Sigmoid colon (tissue), 6 donors: ENCODE measurements at regions not wholly inside any gene's neighbourhood (a gene's known extent, or its start where the extent isn't known, plus 50 kb on each side); places are given as distances from the start of the nearest gene placed in this dataset.

ENCODE experiments used
- DNase-seq: peaks from one replicate; pipeline ENCODE4 v3.0.0-alpha.2; 2019
- H3K27ac ChIP-seq, 4 donors: fragments of 200-600 bp; sonication (generic); one replicate each; pipeline ENCODE4 v1.5.1; 2016 to 2019; ENCODE audit warnings: mild to moderate bottlenecking in 1 of 4
- H3K27me3 ChIP-seq, 3 donors: fragments of 200-600 bp; sonication (generic); one replicate each; pipeline ENCODE4 v1.5.1; 2019; ENCODE audit warnings: mild to moderate bottlenecking in 1 of 3
- H3K36me3 ChIP-seq, 4 donors: fragments of 200-600 bp; sonication (generic); one replicate each; pipeline ENCODE4 v1.5.1; 2016 to 2019
- H3K4me1 ChIP-seq, 4 donors: fragments of 200-600 bp; sonication (generic); one replicate each; pipeline ENCODE4 v1.5.1; 2017 to 2019
- H3K4me3 ChIP-seq, 4 donors: fragments of 200-600 bp; sonication (generic); one replicate each; pipeline ENCODE4 v1.5.1; 2017 to 2019; ENCODE audit warnings: mild to moderate bottlenecking in 2 of 4, moderate library complexity in 1 of 4
- H3K9me3 ChIP-seq, 4 donors: fragments of 200-600 bp in 3 of 4; sonication (generic) in 3 of 4; one replicate each; pipeline versions ENCODE4 v1.5.1 to v1.6.1; 2013 to 2019
- CTCF ChIP-seq, 4 experiments: fragments of 450-650 bp in 3 of 4; fragments of 200-600 bp in 1 of 4; IDR thresholded peaks; one replicate each; pipeline ENCODE4 v1.5.1; 2016 to 2019; ENCODE audit warnings: antibody characterized with exemption in 4 of 4, mild to moderate bottlenecking in 3 of 4, moderate library complexity in 2 of 4
- EP300 ChIP-seq, 4 donors: sonication (generic); formaldehyde crosslinking; IDR thresholded peaks; one replicate each; pipeline ENCODE4 v1.6.1; 2017; ENCODE audit warnings: antibody characterized with exemption in 4 of 4
- POLR2A ChIP-seq, 2 donors: fragments of 450-650 bp; IDR thresholded peaks; one replicate each; pipeline ENCODE4 v1.6.1; 2016; ENCODE audit warnings: antibody characterized with exemption in 2 of 2, mild to moderate bottlenecking in 2 of 2, moderate library complexity in 2 of 2
- POLR2AphosphoS5 ChIP-seq, 4 donors: sonication (generic); formaldehyde crosslinking; IDR thresholded peaks; one replicate each; pipeline ENCODE4 v1.6.1; 2017; ENCODE audit warnings: antibody characterized with exemption in 4 of 4
- WGBS, 2 donors: extraction: QIAGEN DNeasy Blood & Tissue Kit; methylation state at CpG; one replicate each; pipeline ENCODE4 v1.1.7; 2013; 5-methylcytosine and 5-hydroxymethylcytosine counted together
- intact Hi-C: fragments of 100-400 bp; cut with DNase I; formaldehyde crosslinking; loops from one replicate; pipeline ENCODE4 v1.15.1; 2023
- donor health status: healthy with polysubstance abuse.
- donor health status: healthy.

GRCh38 chr18:27824841-27825681, 351.9 kb downstream of the CDH2 start:
- H3K36me3 ChIP-seq = no peaks in the 10 kb centered on the region
- no peaks in the 10 kb centered on the region for H3K4me1 ChIP-seq
- DNase-seq = no peak
- TF ChIP-seq EP300 (IDR thresholded peaks at IDR 0.05) = no peak
- TF ChIP-seq POLR2A (IDR thresholded peaks at IDR 0.05) = no peak
- TF ChIP-seq CTCF (IDR thresholded peaks at IDR 0.05) = no peak
- no peak for TF ChIP-seq POLR2AphosphoS5 (IDR thresholded peaks at IDR 0.05)
- no peak overlapping the region for H3K4me3 ChIP-seq
- H3K27ac ChIP-seq = no peak overlapping the region
- 77 to 79% methylated on average over 5 of the region's 5 CpGs for whole genome bisulfite sequencing, 2 donors
- H3K9me3 ChIP-seq = no peaks in the 10 kb centered on the region
- intact Hi-C loops = no loop called here
- no peaks in the 10 kb centered on the region for H3K27me3 ChIP-seq

GRCh38 chr18:27824275-27824674, 352.7 kb downstream of the CDH2 start:
- DNase-seq = no peak
- no peaks in the 10 kb centered on the region for H3K4me1 ChIP-seq
- intact Hi-C loops = no loop called here
- H3K4me3 ChIP-seq = no peak overlapping the region
- no peak overlapping the region for H3K27ac ChIP-seq
- H3K27me3 ChIP-seq = no peaks in the 10 kb centered on the region
- TF ChIP-seq POLR2A (IDR thresholded peaks at IDR 0.05) (no peak), CTCF (IDR thresholded peaks at IDR 0.05) (no peak), EP300 (IDR thresholded peaks at IDR 0.05) (no peak), POLR2AphosphoS5 (IDR thresholded peaks at IDR 0.05) (no peak)
- WGBS, 2 donors = 76 to 82% methylated on average over 4 of the region's 4 CpGs
- H3K9me3 ChIP-seq = no peaks in the 10 kb centered on the region
- H3K36me3 ChIP-seq = no peaks in the 10 kb centered on the region

- H3K27ac ChIP-seq = no peak overlapping the region
- H3K27me3 ChIP-seq = no peaks in the 10 kb centered on the region
- H3K36me3 ChIP-seq = no peaks in the 10 kb centered on the region
- 81% methylated on average over 4 of the region's 4 CpGs for WGBS, 2 donors
- H3K9me3 ChIP-seq = no peaks in the 10 kb centered on the region
- DNase-seq = no peak
- H3K4me1 ChIP-seq = no peaks in the 10 kb centered on the region
- H3K4me3 ChIP-seq = no peak overlapping the region
- intact Hi-C loops = no loop called here
- TF ChIP-seq CTCF (IDR thresholded peaks at IDR 0.05) (no peak), POLR2A (IDR thresholded peaks at IDR 0.05) (no peak), POLR2AphosphoS5 (IDR thresholded peaks at IDR 0.05) (no peak), EP300 (IDR thresholded peaks at IDR 0.05) (no peak)
Measured at GRCh38 chr18:27823053-27823452, 353.9 kb downstream of the CDH2 start.

- Histone ChIP-seq H3K9me3 (no peaks in the 10 kb centered on the region), H3K36me3 (no peaks in the 10 kb centered on the region), H3K4me1 (no peaks in the 10 kb centered on the region), H3K27me3 (no peaks in the 10 kb centered on the region), H3K27ac (no peak overlapping the region), H3K4me3 (no peak overlapping the region)
- no peak for TF ChIP-seq CTCF (IDR thresholded peaks at IDR 0.05)
- TF ChIP-seq POLR2AphosphoS5 (IDR thresholded peaks at IDR 0.05) = no peak
- TF ChIP-seq EP300 (IDR thresholded peaks at IDR 0.05) = no peak
- TF ChIP-seq POLR2A (IDR thresholded peaks at IDR 0.05) = no peak
- intact Hi-C loops = no loop called here
- 44 to 70% methylated on average over 1 of the region's 1 CpG for WGBS, 2 donors
- DNase-seq = no peak
Measured at GRCh38 chr18:27808683-27809082, 368.2 kb downstream of the CDH2 start.

GRCh38 chr18:27803957-27804356, 373.0 kb downstream of the CDH2 start:
- 33 to 60% methylated on average over 2 of the region's 2 CpGs for WGBS, 2 donors
- DNase-seq = no peak
- TF ChIP-seq POLR2AphosphoS5 (IDR thresholded peaks at IDR 0.05) (no peak), CTCF (IDR thresholded peaks at IDR 0.05) (no peak), POLR2A (IDR thresholded peaks at IDR 0.05) (no peak), EP300 (IDR thresholded peaks at IDR 0.05) (no peak)
- H3K4me1 ChIP-seq = no peaks in the 10 kb centered on the region
- no peaks in the 10 kb centered on the region for H3K27me3 ChIP-seq
- H3K4me3 ChIP-seq = no peak overlapping the region
- no peaks in the 10 kb centered on the region for H3K36me3 ChIP-seq
- no peaks in the 10 kb centered on the region for H3K9me3 ChIP-seq
- no peak overlapping the region for H3K27ac ChIP-seq
- intact Hi-C loops = no loop called here
